DMS 273 treated with DMSO at 0.1 percent for 48 hours (cell line): ENCODE measurements at regions not wholly inside any gene's neighbourhood (a gene's known extent, or its start where the extent isn't known, plus 50 kb on each side); places are given as distances from the start of the nearest gene placed in this dataset.
"Not testable (repeated sequence)": the region's sequence is repeated elsewhere in the genome, so short reads cannot be mapped to it uniquely, and the experiment has no call there.

ENCODE experiments used
- DNase-seq: peaks from one replicate; lab custom pipeline; 2025; lab: John Stamatoyannopoulos, UW

GRCh38 chr4:134622626-134623575, 421.3 kb upstream of the PABPC4L start:
- not testable (repeated sequence) for DNase-seq

- no peak for DNase-seq
Observed at GRCh38 chr4:134622199-134622598, 420.6 kb upstream of the PABPC4L start.

GRCh38 chr4:134621715-134622114, 420.1 kb upstream of the PABPC4L start:
- DNase-seq, result not testable (repeated sequence)

DNA sequence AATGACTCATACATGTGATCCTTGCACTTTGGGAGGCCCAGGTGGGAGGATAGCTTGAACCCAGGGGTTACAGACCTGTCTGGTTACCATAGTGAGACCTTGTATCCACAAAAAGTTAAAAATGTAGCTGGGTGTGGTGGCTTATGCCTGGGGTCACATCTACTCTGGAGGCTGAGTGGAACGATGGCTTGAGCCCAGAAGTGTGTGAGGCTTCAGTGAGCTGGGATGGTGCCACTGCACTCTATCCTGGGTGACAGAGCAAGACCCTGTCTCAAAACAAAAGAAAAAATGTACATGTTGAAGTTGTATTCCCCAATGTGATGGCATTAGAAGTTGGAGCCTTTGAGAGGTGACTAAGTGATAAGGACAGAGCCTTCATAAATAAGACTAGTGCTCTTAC, 409.4 kb upstream of the PABPC4L start:
- no peak for DNase-seq

GRCh38 chr4:134610172-134610571, 408.6 kb upstream of the PABPC4L start:
- no peak for DNase-seq

- DNase-seq, result no peak
Observed at GRCh38 chr4:134601706-134602105, 400.1 kb upstream of the PABPC4L start.

DNA sequence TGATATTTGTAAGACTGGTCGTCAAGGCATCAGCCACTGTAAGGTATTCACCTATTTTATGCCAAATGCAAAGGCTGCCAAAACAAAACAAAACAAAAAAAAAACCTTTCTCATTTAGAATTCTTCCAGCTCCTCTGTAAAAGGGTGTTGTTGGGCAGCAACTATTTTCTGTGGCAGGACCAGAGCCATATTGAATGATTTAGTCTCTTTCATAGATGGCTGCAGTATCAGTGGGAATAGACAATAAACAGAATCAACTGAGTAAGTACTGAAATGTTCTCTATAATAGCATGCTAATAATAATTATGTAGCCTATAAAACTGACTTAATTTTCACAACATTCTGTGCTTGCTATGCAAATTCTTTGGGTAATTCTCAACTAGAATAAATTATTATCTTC, 389.7 kb upstream of the PABPC4L start:
- no peak for DNase-seq

DNA sequence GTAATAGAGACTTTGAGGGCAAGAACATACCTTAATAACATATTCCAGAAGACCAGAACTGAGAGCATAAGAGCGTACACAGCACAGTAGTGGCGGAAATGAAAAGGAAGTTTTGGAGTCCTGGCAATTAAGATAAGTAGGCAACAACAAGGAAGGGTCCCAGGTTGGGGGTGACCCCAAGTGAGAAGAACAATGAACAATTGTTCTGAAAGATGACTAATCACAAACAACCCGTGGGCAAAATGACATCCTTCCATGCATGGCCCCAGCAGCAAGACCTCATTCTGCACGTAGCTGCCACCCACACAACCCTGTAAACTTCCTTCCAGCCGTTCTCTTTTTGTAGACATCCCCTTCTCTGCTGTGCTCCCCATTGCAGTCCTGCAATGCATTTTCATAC, 384.4 kb upstream of the PABPC4L start:
- no peak for DNase-seq

GRCh38 chr4:134567461-134567860, 365.9 kb upstream of the PABPC4L start:
- DNase-seq, result no peak

- DNase-seq, result no peak
Observed at GRCh38 chr4:134560728-134561127, 359.1 kb upstream of the PABPC4L start.

DNA sequence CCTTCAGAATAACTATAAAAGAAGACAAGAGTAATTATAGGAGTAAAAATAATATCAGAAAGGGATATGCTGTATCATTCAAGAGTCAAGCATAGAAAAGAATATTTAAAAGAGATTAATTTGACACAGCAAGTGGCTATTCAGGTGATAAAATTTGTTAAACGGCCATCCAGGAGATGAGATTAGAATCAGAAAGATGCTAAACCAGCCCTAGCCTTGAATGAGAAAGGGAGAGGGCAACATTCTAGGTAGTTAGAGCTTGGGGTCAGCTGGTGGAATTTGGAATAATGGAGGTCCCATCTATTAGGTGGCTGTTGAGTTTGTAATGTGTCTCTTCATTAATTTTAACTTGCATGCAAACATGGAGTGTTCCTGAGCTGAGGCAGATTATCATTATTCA, 350.5 kb upstream of the PABPC4L start:
- no peak for DNase-seq

GRCh38 chr4:134551348-134551747, 349.8 kb upstream of the PABPC4L start:
- DNase-seq, result no peak

GRCh38 chr4:134548052-134548628, 346.6 kb upstream of the PABPC4L start:
- DNase-seq, result no peak

GRCh38 chr4:134546279-134546678, 344.7 kb upstream of the PABPC4L start:
- DNase-seq, result no peak

- DNase-seq, result no peak
Observed at GRCh38 chr4:134544303-134544770, 342.7 kb upstream of the PABPC4L start.

- no peak for DNase-seq
Observed at GRCh38 chr4:134540588-134540987, 339.0 kb upstream of the PABPC4L start.

- DNase-seq, result no peak
Observed at GRCh38 chr4:134539729-134540231, 338.2 kb upstream of the PABPC4L start.

- DNase-seq, result no peak
Observed at GRCh38 chr4:134537701-134538100, 336.1 kb upstream of the PABPC4L start.

GRCh38 chr4:134533068-134533467, 331.5 kb upstream of the PABPC4L start:
- DNase-seq, result no peak

- no peak for DNase-seq
Observed at GRCh38 chr4:134531013-134531412, 329.4 kb upstream of the PABPC4L start.

GRCh38 chr4:134529629-134530028, 328.0 kb upstream of the PABPC4L start:
- no peak for DNase-seq

GRCh38 chr4:134518574-134519217, 317.1 kb upstream of the PABPC4L start:
- DNase-seq, result no peak

GRCh38 chr4:134510544-134510943, 309.0 kb upstream of the PABPC4L start:
- no peak for DNase-seq
